DND-41 (cell line): ENCODE measurements at regions not wholly inside any gene's neighbourhood (a gene's known extent, or its start where the extent isn't known, plus 50 kb on each side); places are given as distances from the start of the nearest gene placed in this dataset.

ENCODE experiments used
- EZH2 ChIP-seq: IDR thresholded peaks from 3 replicates; pipeline ENCODE4 v1.6.1; 2012; ENCODE audit warnings: borderline replicate concordance, low read depth, mild to moderate bottlenecking, moderate library complexity, low read length, inconsistent platforms; ENCODE audit not compliant: severe bottlenecking
- TF ChIP-seq, protein P1 (sequence below): IDR thresholded peaks from 2 replicates; pipeline ENCODE4 v1.5.1; 2012; ENCODE audit warnings: borderline replicate concordance, low read length, moderate library complexity, mild to moderate bottlenecking; ENCODE audit not compliant: poor library complexity, severe bottlenecking; ENCODE audit errors: extremely low read depth

DNA sequence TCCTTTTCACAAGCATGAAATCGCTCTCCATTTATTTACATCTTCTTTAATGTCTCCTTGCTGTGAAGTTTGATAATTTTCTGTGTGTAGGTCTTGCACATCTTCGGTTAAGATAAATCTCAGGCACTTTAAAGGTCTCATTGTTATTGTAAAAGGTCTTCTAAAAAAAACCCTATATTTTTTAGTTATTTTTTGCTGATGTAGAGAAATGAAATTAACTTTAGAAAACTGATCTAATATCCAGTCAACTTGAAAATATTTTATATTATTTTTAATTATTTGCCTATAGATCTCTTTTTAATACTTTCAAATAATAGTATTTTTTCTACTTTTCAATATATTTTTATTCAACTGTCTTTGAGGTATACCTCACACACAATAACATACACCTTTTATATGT lies 169.4 kb downstream of the INSIG2 start:
- TF ChIP-seq EZH2, result no peak
- TF ChIP-seq, protein P1, sequence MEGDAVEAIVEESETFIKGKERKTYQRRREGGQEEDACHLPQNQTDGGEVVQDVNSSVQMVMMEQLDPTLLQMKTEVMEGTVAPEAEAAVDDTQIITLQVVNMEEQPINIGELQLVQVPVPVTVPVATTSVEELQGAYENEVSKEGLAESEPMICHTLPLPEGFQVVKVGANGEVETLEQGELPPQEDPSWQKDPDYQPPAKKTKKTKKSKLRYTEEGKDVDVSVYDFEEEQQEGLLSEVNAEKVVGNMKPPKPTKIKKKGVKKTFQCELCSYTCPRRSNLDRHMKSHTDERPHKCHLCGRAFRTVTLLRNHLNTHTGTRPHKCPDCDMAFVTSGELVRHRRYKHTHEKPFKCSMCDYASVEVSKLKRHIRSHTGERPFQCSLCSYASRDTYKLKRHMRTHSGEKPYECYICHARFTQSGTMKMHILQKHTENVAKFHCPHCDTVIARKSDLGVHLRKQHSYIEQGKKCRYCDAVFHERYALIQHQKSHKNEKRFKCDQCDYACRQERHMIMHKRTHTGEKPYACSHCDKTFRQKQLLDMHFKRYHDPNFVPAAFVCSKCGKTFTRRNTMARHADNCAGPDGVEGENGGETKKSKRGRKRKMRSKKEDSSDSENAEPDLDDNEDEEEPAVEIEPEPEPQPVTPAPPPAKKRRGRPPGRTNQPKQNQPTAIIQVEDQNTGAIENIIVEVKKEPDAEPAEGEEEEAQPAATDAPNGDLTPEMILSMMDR, result no peak
